Adipocyte (in vitro differentiated cells): ENCODE measurements at regions not wholly inside any gene's neighbourhood (a gene's known extent, or its start where the extent isn't known, plus 50 kb on each side); places are given as distances from the start of the nearest gene placed in this dataset.

Experiments used
- DNase-seq: peaks from one replicate; pipeline ENCODE4 v3.0.0-alpha.2; 2015; ENCODE audit warnings: low read depth
- H3K27me3 ChIP-seq: replicated peaks from 2 replicates; pipeline ENCODE4 v1.7.0; 2013; ENCODE audit warnings: mild to moderate bottlenecking, low read length, moderate library complexity; ENCODE audit not compliant: control insufficient read depth, insufficient read depth
- H3K36me3 ChIP-seq: 2 replicates; pipeline ENCODE4 v1.7.0; 2013; ENCODE audit warnings: low read length, mild to moderate bottlenecking, moderate library complexity; ENCODE audit not compliant: control insufficient read depth, insufficient read depth, severe bottlenecking
- H3K4me1 ChIP-seq: 2 replicates; pipeline ENCODE4 v1.7.0; 2013; ENCODE audit warnings: mild to moderate bottlenecking, low read length, moderate library complexity; ENCODE audit not compliant: control insufficient read depth, insufficient read depth
- H3K4me3 ChIP-seq: 2 replicates; pipeline ENCODE4 v1.7.0; 2013; ENCODE audit warnings: mild to moderate bottlenecking, low read length, moderate library complexity
- H3K9ac ChIP-seq: 2 replicates; pipeline ENCODE4 v1.7.0; 2013; ENCODE audit warnings: mild to moderate bottlenecking, low read length, moderate library complexity
- H3K9me3 ChIP-seq: 2 replicates; pipeline ENCODE4 v1.7.0; 2013; ENCODE audit warnings: mild to moderate bottlenecking, low read length, moderate library complexity; ENCODE audit not compliant: control insufficient read depth

GRCh38 chr20:24718277-24718676 lies 230.8 kb upstream of the CST7 start:
- peaks cover 16% of the 10 kb centered on the region for H3K9me3 ChIP-seq
- no peak overlapping the region for H3K4me3 ChIP-seq
- H3K36me3 ChIP-seq: no peaks in the 10 kb centered on the region
- DNase-seq: no peak
- H3K27me3 ChIP-seq: peaks cover 25% of the 10 kb centered on the region
- peaks cover 11% of the 10 kb centered on the region for H3K4me1 ChIP-seq
- H3K9ac ChIP-seq: no peak overlapping the region

GRCh38 chr20:24718696-24719095 lies 230.4 kb upstream of the CST7 start:
- peaks cover 14% of the 10 kb centered on the region for H3K4me1 ChIP-seq
- H3K4me3 ChIP-seq: no peak overlapping the region
- no peak overlapping the region for H3K9ac ChIP-seq
- no peaks in the 10 kb centered on the region for H3K36me3 ChIP-seq
- no peak for DNase-seq
- H3K9me3 ChIP-seq: peaks cover 12% of the 10 kb centered on the region
- H3K27me3 ChIP-seq: peaks cover 28% of the 10 kb centered on the region

GRCh38 chr20:24720957-24721356 lies 228.1 kb upstream of the CST7 start:
- no peak for DNase-seq
- H3K9me3 ChIP-seq: peaks cover 3% of the 10 kb centered on the region

GRCh38 chr20:24721891-24722568 lies 227.0 kb upstream of the CST7 start:
- no peak for DNase-seq
- Histone ChIP-seq H3K27me3 (peaks cover 47% of the 10 kb centered on the region), H3K4me3 (no peak overlapping the region), H3K4me1 (peaks cover 14% of the 10 kb centered on the region), H3K9ac (no peak overlapping the region), H3K36me3 (no peaks in the 10 kb centered on the region), H3K9me3 (peaks cover 3% of the 10 kb centered on the region)

More at GRCh38 chr20:24720957-24721356, 228.1 kb upstream of the CST7 start:
- peaks cover 14% of the 10 kb centered on the region for H3K4me1 ChIP-seq
- H3K36me3 ChIP-seq: no peaks in the 10 kb centered on the region
- no peak overlapping the region for H3K4me3 ChIP-seq
- no peak overlapping the region for H3K9ac ChIP-seq
- H3K27me3 ChIP-seq: peaks cover 51% of the 10 kb centered on the region

- Histone ChIP-seq H3K9ac (no peak overlapping the region), H3K9me3 (peaks cover 3% of the 10 kb centered on the region), H3K4me3 (no peak overlapping the region), H3K36me3 (no peaks in the 10 kb centered on the region), H3K4me1 (peaks cover 14% of the 10 kb centered on the region), H3K27me3 (peaks cover 51% of the 10 kb centered on the region)
- DNase-seq: no peak
Observed at GRCh38 chr20:24722586-24722985, 226.5 kb upstream of the CST7 start.

- Histone ChIP-seq H3K9me3 (peaks cover 3% of the 10 kb centered on the region), H3K9ac (no peak overlapping the region), H3K27me3 (peaks cover 51% of the 10 kb centered on the region), H3K36me3 (no peaks in the 10 kb centered on the region), H3K4me1 (peaks cover 14% of the 10 kb centered on the region), H3K4me3 (no peak overlapping the region)
- no peak for DNase-seq
Observed at GRCh38 chr20:24723186-24723585, 225.9 kb upstream of the CST7 start.

- Histone ChIP-seq H3K4me3 (no peak overlapping the region), H3K9me3 (peaks cover 3% of the 10 kb centered on the region), H3K9ac (no peak overlapping the region), H3K4me1 (peaks cover 14% of the 10 kb centered on the region), H3K36me3 (no peaks in the 10 kb centered on the region), H3K27me3 (peaks cover 51% of the 10 kb centered on the region)
- DNase-seq: no peak
Observed at GRCh38 chr20:24723647-24724352, 225.3 kb upstream of the CST7 start.

- peaks cover 14% of the 10 kb centered on the region for H3K4me1 ChIP-seq
- H3K36me3 ChIP-seq: no peaks in the 10 kb centered on the region
- no peak overlapping the region for H3K4me3 ChIP-seq
- H3K9ac ChIP-seq: no peak overlapping the region
- peaks cover 51% of the 10 kb centered on the region for H3K27me3 ChIP-seq
- H3K9me3 ChIP-seq: peaks cover 3% of the 10 kb centered on the region
- no peak for DNase-seq
Observed at GRCh38 chr20:24724982-24725533, 224.0 kb upstream of the CST7 start.

GRCh38 chr20:24727795-24728194 lies 221.3 kb upstream of the CST7 start:
- H3K9me3 ChIP-seq: no peaks in the 10 kb centered on the region
- no peak for DNase-seq
- no peak overlapping the region for H3K9ac ChIP-seq
- no peaks in the 10 kb centered on the region for H3K36me3 ChIP-seq
- H3K27me3 ChIP-seq: peaks cover 44% of the 10 kb centered on the region
- H3K4me3 ChIP-seq: no peak overlapping the region
- H3K4me1 ChIP-seq: peaks cover 8% of the 10 kb centered on the region

- H3K36me3 ChIP-seq: no peaks in the 10 kb centered on the region
- H3K27me3 ChIP-seq: peaks cover 36% of the 10 kb centered on the region
- H3K9me3 ChIP-seq: no peaks in the 10 kb centered on the region
- no peak overlapping the region for H3K9ac ChIP-seq
- no peaks in the 10 kb centered on the region for H3K4me1 ChIP-seq
- H3K4me3 ChIP-seq: no peak overlapping the region
- no peak for DNase-seq
Observed at GRCh38 chr20:24729896-24730605, 219.0 kb upstream of the CST7 start.

- Histone ChIP-seq H3K9me3 (no peaks in the 10 kb centered on the region), H3K9ac (no peak overlapping the region), H3K27me3 (peaks cover 29% of the 10 kb centered on the region), H3K36me3 (no peaks in the 10 kb centered on the region), H3K4me1 (no peaks in the 10 kb centered on the region), H3K4me3 (no peak overlapping the region)
- DNase-seq: no peak
Observed at GRCh38 chr20:24730750-24731149, 218.3 kb upstream of the CST7 start.
